ENCODE measurements at regions not wholly inside any gene's neighbourhood (a gene's known extent, or its start where the extent isn't known, plus 50 kb on each side); places are given as distances from the start of the nearest gene placed in this dataset.

DNA sequence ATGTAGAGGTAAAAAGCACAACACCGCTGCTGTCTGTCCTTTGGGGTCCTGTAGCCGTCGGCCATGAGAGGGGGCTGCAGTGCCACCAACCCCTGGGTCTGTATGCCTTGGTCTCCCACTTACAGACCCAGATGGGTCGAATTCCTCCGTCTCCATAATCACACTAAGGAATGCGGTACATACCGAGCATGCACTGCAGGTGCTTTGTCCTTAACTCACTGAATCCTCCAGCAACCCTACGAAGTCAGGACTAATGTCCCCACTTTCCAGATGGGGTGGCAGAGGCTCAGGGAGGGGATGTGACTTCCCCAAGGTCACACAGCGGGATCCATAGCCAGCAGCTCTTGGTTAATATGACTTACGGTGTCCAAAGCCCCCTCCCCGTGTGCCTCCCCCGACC is 219.9 kb upstream of the CIBAR2 start:
- H3K4me3 ChIP-seq (ENCODE audit: low read depth, low read length), result no peak overlapping the region
- peaks cover 2% of the 10 kb centered on the region for H3K27me3 ChIP-seq (ENCODE audit: control insufficient read depth, insufficient read depth, low read length)
- H3K36me3 ChIP-seq (ENCODE audit: control insufficient read depth, insufficient read depth, low read length), result no peaks in the 10 kb centered on the region
- DNase-seq (ENCODE audit: low read depth) (no peak), FAIRE-seq (no peak)
- TF ChIP-seq, protein P1, sequence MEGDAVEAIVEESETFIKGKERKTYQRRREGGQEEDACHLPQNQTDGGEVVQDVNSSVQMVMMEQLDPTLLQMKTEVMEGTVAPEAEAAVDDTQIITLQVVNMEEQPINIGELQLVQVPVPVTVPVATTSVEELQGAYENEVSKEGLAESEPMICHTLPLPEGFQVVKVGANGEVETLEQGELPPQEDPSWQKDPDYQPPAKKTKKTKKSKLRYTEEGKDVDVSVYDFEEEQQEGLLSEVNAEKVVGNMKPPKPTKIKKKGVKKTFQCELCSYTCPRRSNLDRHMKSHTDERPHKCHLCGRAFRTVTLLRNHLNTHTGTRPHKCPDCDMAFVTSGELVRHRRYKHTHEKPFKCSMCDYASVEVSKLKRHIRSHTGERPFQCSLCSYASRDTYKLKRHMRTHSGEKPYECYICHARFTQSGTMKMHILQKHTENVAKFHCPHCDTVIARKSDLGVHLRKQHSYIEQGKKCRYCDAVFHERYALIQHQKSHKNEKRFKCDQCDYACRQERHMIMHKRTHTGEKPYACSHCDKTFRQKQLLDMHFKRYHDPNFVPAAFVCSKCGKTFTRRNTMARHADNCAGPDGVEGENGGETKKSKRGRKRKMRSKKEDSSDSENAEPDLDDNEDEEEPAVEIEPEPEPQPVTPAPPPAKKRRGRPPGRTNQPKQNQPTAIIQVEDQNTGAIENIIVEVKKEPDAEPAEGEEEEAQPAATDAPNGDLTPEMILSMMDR (IDR thresholded peaks at IDR 0.05; ENCODE audit: insufficient read depth, low read length, severe bottlenecking), result no peak

DNA sequence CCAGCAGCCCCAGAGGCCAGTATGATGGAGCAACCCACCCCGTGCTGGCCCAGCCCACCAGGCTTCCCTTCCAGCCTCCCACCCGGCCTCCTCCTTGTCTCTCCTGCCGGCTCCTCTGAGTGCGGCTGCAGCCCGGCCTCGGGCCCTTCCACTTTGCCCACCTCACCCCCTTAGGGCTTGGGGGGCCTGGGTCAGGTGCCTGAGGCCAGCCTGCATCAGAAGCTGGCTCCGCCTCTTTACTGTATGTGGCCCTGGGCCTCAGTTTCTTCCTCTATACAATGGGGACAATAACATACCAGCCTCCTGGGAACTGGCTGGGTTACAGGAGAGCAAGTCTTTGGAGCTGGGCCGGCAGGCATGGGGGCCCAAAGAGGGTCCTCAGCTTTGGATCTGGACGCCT is 221.1 kb upstream of the CIBAR2 start:
- DNase-seq (ENCODE audit: low read depth) (no peak), FAIRE-seq (no peak)
- H3K27me3 ChIP-seq (ENCODE audit: control insufficient read depth, insufficient read depth, low read length), result peaks cover 2% of the 10 kb centered on the region
- TF ChIP-seq, protein P1 (IDR thresholded peaks at IDR 0.05; ENCODE audit: insufficient read depth, low read length, severe bottlenecking), result no peak
- no peaks in the 10 kb centered on the region for H3K36me3 ChIP-seq (ENCODE audit: control insufficient read depth, insufficient read depth, low read length)
- H3K4me3 ChIP-seq (ENCODE audit: low read depth, low read length), result no peak overlapping the region

DNA sequence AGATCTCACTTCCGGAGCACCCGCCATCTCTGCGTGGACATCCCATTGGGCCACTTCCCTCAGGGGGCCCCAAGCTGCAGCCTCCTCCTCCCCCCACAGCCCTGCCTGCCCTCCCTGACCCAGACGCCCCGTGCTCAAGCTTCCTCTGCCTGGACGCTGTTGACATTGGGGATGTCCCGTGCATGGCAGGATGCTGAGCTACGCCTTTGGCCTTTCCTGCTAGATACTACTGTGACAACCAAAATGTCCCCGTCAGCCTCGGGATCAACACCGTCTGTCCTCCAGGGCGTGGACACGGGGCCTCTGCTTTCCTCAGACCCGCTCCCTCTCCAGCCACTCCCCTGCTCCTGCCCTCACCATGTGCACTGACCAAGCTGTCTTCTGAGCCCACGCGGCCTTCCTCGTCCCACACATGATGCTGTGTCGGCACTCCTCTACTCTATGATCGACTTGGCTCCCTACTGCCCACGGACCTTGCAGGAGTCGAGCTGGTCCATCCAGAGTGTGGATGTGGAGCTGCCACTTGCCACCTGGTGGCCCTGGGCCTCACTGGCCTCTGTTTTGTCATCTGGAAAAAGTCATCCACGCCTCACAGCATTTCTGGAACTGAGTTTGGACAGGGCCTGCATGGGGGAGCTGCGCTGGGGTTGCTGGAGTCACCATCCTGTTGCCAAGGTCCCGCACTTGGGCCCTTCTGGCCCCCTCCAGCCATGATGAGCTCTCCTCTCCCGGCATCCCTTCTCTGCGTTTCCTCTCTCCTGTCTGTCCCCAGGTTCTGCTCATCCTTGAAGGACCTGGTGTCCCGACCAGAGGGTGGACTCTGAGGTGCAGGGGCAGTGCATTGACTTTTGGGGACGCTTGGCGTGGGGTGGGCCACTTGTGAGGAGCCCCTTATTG is 221.7 kb upstream of the CIBAR2 start:
- Histone ChIP-seq H3K36me3 (ENCODE audit: control insufficient read depth, insufficient read depth, low read length) (no peaks in the 10 kb centered on the region), H3K4me3 (ENCODE audit: low read depth, low read length) (no peak overlapping the region), H3K27me3 (ENCODE audit: control insufficient read depth, insufficient read depth, low read length) (peaks cover 2% of the 10 kb centered on the region)
- TF ChIP-seq, protein P1 (IDR thresholded peaks at IDR 0.05; ENCODE audit: insufficient read depth, low read length, severe bottlenecking), result no peak
- no peak for FAIRE-seq
- no peak for DNase-seq (ENCODE audit: low read depth)

DNA sequence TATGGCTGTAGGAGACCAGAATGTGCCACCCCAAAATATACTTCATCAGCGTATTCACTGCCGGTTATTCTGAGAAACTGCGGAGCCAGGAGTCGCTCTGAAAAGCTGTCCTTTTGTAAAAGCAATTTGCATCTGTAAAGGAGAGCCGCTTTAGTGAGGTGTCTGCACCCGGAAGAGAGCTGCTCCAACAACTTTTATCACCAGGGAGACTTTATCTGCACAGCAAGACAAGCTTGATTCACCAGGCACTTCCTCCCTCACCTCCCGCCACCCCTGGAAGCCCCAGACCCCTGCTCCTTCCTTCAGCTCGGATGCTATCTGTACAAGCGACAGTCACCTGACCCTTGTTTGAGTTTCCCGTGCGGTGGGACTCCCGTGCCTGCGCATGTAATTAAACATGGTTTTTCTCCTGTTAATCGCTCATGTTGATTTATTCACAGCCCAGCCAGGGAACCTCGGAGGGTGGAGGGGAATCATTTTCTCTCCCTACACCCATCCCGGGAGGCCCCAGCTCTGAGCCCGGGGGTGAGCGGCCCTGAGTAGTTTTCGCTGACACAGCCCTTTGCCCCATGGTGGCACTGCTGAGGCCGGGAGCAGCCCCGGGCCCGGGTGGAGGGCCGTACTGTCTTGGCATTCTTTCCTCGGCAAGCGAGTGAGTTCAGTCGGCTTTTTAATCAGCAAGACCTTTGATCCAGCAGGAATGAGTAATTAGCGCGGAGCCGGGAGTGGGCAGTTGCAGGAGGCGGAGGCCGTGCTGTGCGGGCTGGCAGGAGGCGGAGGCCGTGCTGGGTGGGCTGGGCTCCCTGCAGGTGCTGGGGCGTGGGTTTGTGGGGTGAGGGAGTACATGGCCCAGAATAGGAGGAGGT is 222.7 kb upstream of the CIBAR2 start:
- Histone ChIP-seq H3K36me3 (ENCODE audit: control insufficient read depth, insufficient read depth, low read length) (no peaks in the 10 kb centered on the region), H3K4me3 (ENCODE audit: low read depth, low read length) (no peak overlapping the region), H3K27me3 (ENCODE audit: control insufficient read depth, insufficient read depth, low read length) (no peaks in the 10 kb centered on the region)
- TF ChIP-seq, protein P1 (IDR thresholded peaks at IDR 0.05; ENCODE audit: insufficient read depth, low read length, severe bottlenecking), result no peak
- DNase-seq (ENCODE audit: low read depth) (peak; percentile 15), FAIRE-seq (no peak)

DNA sequence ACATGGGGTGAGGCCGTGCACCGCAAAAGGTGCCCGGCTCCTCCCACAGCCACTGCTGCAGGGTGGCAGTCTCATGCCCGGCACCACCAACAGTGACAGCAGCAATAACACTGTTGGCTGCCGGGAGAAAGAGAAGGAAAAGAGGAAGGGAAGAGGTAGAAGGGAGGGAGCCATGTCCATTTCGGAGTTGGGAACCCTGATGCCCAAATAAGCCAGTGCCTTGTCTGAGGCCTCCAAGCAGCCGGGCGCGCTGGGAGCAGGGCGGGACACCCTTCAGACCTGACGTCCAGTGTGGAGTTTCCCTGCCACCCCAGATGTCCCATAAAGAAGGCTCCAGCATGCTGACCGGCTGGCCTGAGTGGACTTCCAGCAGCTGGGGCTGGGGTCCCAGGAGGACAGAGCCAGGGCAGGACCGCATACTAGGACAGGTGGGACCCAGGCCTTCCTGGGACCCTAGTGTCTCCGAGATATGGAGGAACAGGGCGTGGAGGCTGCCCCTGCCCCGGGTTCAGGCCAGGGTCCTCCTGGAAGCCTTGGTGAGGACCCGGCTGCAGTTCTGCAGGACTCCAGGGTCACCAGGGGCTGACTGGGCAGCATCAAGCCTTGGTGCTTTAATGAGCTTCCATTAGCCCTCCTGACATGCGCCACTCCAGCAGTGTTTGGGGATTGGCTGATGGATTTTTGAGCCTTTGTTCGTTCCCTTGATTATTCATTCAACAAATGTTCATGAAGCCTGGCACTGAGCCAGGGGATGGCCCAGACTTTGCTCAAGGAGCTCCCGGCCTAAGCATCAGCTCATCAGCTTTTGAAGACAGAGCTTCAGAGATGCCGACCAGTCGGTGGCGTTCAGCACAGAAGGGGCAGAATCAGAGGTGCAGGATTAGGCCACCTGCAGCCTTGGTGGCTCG is 223.6 kb upstream of the CIBAR2 start:
- TF ChIP-seq, protein P1 (IDR thresholded peaks at IDR 0.05; ENCODE audit: insufficient read depth, low read length, severe bottlenecking), result no peak
- H3K4me3 ChIP-seq (ENCODE audit: low read depth, low read length), result no peak overlapping the region
- H3K27me3 ChIP-seq (ENCODE audit: control insufficient read depth, insufficient read depth, low read length), result no peaks in the 10 kb centered on the region
- FAIRE-seq, result no peak
- peak; percentile 14 for DNase-seq (ENCODE audit: low read depth)
- no peaks in the 10 kb centered on the region for H3K36me3 ChIP-seq (ENCODE audit: control insufficient read depth, insufficient read depth, low read length)

Data from bronchial epithelial cell (primary cell).